Loucy (cell line): ENCODE measurements at regions not wholly inside any gene's neighbourhood (a gene's known extent, or its start where the extent isn't known, plus 50 kb on each side); places are given as distances from the start of the nearest gene placed in this dataset.

ENCODE experiments used
- H2AFZ ChIP-seq: fragments of 200-600 bp; sonication (generic); 2 replicates; pipeline ENCODE4 v1.6.0; 2016; ENCODE audit warnings: antibody characterized with exemption, mild to moderate bottlenecking, low read length, moderate library complexity
- H3F3A ChIP-seq: fragments of 200-600 bp; 2 replicates; pipeline ENCODE4 v1.6.0; 2016; ENCODE audit warnings: antibody characterized with exemption, low read depth, mild to moderate bottlenecking
- H3K27me3 ChIP-seq: fragments of 200-600 bp; sonication (generic); 2 replicates; pipeline ENCODE4 v1.6.1; 2014; ENCODE audit warnings: low read length, mild to moderate bottlenecking; ENCODE audit not compliant: insufficient read depth, poor library complexity, severe bottlenecking
- H3K36me3 ChIP-seq: fragments of 200-600 bp; sonication (generic); 2 replicates; pipeline ENCODE4 v1.6.1; 2016; ENCODE audit warnings: low read length; ENCODE audit not compliant: insufficient read depth
- H3K4me1 ChIP-seq: fragments of 200-600 bp; sonication (generic); 2 replicates; pipeline ENCODE4 v1.5.1; 2014; ENCODE audit warnings: low read length, mild to moderate bottlenecking; ENCODE audit not compliant: insufficient read depth, poor library complexity, severe bottlenecking
- H3K4me2 ChIP-seq: fragments of 200-600 bp; sonication (generic); 2 replicates; pipeline ENCODE4 v1.6.0; 2014; ENCODE audit warnings: antibody characterized with exemption, low read length, low read depth, mild to moderate bottlenecking; ENCODE audit not compliant: poor library complexity, severe bottlenecking
- H3K4me3 ChIP-seq: fragments of 200-600 bp; sonication (generic); 2 replicates; pipeline ENCODE4 v1.5.1; 2014; ENCODE audit warnings: low read length, mild to moderate bottlenecking, mixed read lengths; ENCODE audit not compliant: poor library complexity, severe bottlenecking
- H3K79me2 ChIP-seq: fragments of 200-600 bp; sonication (generic); 2 replicates; pipeline ENCODE4 v1.6.1; 2014; ENCODE audit warnings: low read length; ENCODE audit not compliant: insufficient read depth
- H3K9ac ChIP-seq: fragments of 200-600 bp; sonication (generic); 2 replicates; pipeline ENCODE4 v1.6.0; 2014; ENCODE audit warnings: mild to moderate bottlenecking, low read depth, low read length, moderate library complexity; ENCODE audit not compliant: poor library complexity, severe bottlenecking
- H3K9me2 ChIP-seq: fragments of 200-600 bp; sonication (generic); replicated peaks from 2 replicates; pipeline ENCODE4 v1.6.1; 2016; ENCODE audit warnings: low read depth, low read length, mixed read lengths
- H3K9me3 ChIP-seq: fragments of 200-600 bp; sonication (generic); 2 replicates; pipeline ENCODE4 v1.6.1; 2014; ENCODE audit warnings: mild to moderate bottlenecking, antibody characterized with exemption, low read length, low read depth; ENCODE audit not compliant: insufficient read depth
- H4K20me1 ChIP-seq: fragments of 200-600 bp; sonication (generic); 2 replicates; pipeline ENCODE4 v1.6.0; 2014; ENCODE audit warnings: antibody characterized with exemption, low read length, mild to moderate bottlenecking; ENCODE audit not compliant: insufficient read depth, poor library complexity, severe bottlenecking
- CTCF ChIP-seq: fragments of 200-600 bp; sonication (generic); conservative IDR thresholded peaks from 2 replicates; pipeline ENCODE4 v1.5.1; 2014; ENCODE audit warnings: mild to moderate bottlenecking, antibody characterized with exemption, low read length
- EZH2phosphoT487 ChIP-seq: fragments of 200-600 bp; IDR thresholded peaks from 2 replicates; pipeline ENCODE4 v1.6.1; 2018; ENCODE audit warnings: antibody characterized with exemption, mild to moderate bottlenecking, moderate library complexity, borderline replicate concordance

- no peaks in the 10 kb centered on the region for H3F3A ChIP-seq
- no peak for TF ChIP-seq CTCF
- no peak for TF ChIP-seq EZH2phosphoT487
- H4K20me1 ChIP-seq: no peaks in the 10 kb centered on the region
- no peaks in the 10 kb centered on the region for H3K36me3 ChIP-seq
- H3K9me3 ChIP-seq: no peaks in the 10 kb centered on the region
- no peaks in the 10 kb centered on the region for H3K79me2 ChIP-seq
- H2AFZ ChIP-seq: no peak overlapping the region
- H3K9ac ChIP-seq: no peak overlapping the region
- H3K4me1 ChIP-seq: no peaks in the 10 kb centered on the region
- H3K27me3 ChIP-seq: no peaks in the 10 kb centered on the region
- H3K9me2 ChIP-seq: no peaks in the 10 kb centered on the region
- H3K4me2 ChIP-seq: no peak overlapping the region
- H3K4me3 ChIP-seq: no peak overlapping the region
Measured at GRCh38 chr1:187409341-187409740, 580.6 kb downstream of the PLA2G4A start.

- Histone ChIP-seq H3K4me3 (no peak overlapping the region), H3F3A (no peaks in the 10 kb centered on the region), H3K36me3 (no peaks in the 10 kb centered on the region), H3K27me3 (no peaks in the 10 kb centered on the region), H4K20me1 (no peaks in the 10 kb centered on the region), H3K9me2 (no peaks in the 10 kb centered on the region), H2AFZ (no peak overlapping the region), H3K4me2 (no peak overlapping the region), H3K9me3 (no peaks in the 10 kb centered on the region), H3K79me2 (no peaks in the 10 kb centered on the region), H3K9ac (no peak overlapping the region), H3K4me1 (no peaks in the 10 kb centered on the region)
- TF ChIP-seq EZH2phosphoT487: no peak
- TF ChIP-seq CTCF: no peak
Measured at GRCh38 chr1:187411118-187411517, 582.4 kb downstream of the PLA2G4A start.

GRCh38 chr1:187413405-187414169 is 584.8 kb downstream of the PLA2G4A start:
- H3K4me1 ChIP-seq: no peaks in the 10 kb centered on the region
- H3K79me2 ChIP-seq: no peaks in the 10 kb centered on the region
- no peak overlapping the region for H3K9ac ChIP-seq
- no peaks in the 10 kb centered on the region for H3F3A ChIP-seq
- no peaks in the 10 kb centered on the region for H4K20me1 ChIP-seq
- H3K9me3 ChIP-seq: no peaks in the 10 kb centered on the region
- H2AFZ ChIP-seq: no peak overlapping the region
- H3K4me2 ChIP-seq: no peak overlapping the region
- H3K4me3 ChIP-seq: no peak overlapping the region
- H3K36me3 ChIP-seq: no peaks in the 10 kb centered on the region
- no peak for TF ChIP-seq EZH2phosphoT487
- 0 out of 2 replicates have a peak, but pooled peaks have one; percentile 30 for TF ChIP-seq CTCF
- H3K9me2 ChIP-seq: no peaks in the 10 kb centered on the region
- H3K27me3 ChIP-seq: no peaks in the 10 kb centered on the region
